Adrenal gland (tissue), 5 donors: ENCODE measurements at regions not wholly inside any gene's neighbourhood (a gene's known extent, or its start where the extent isn't known, plus 50 kb on each side); places are given as distances from the start of the nearest gene placed in this dataset.

Source experiments
- CTCF ChIP-seq, 6 experiments: fragments of 450-650 bp in 4 of 6; fragments of 200-600 bp in 2 of 6; sonication (generic) in 1 of 6; IDR thresholded peaks; 1 replicate in 5 of 6; 2 replicates in 1 of 6; pipeline versions ENCODE4 v1.5.1 to v1.8.0; 2016 to 2021; ENCODE audit warnings: antibody characterized with exemption in 6 of 6, mild to moderate bottlenecking in 2 of 6, moderate library complexity in 1 of 6
- POLR2A ChIP-seq, 2 donors: fragments of 450-650 bp; IDR thresholded peaks; one replicate each; pipeline ENCODE4 v1.6.1; 2017; ENCODE audit warnings: antibody characterized with exemption in 2 of 2, mild to moderate bottlenecking in 2 of 2, moderate library complexity in 1 of 2
- donor health status: DM: no; HTN: no; CAD: no.

DNA sequence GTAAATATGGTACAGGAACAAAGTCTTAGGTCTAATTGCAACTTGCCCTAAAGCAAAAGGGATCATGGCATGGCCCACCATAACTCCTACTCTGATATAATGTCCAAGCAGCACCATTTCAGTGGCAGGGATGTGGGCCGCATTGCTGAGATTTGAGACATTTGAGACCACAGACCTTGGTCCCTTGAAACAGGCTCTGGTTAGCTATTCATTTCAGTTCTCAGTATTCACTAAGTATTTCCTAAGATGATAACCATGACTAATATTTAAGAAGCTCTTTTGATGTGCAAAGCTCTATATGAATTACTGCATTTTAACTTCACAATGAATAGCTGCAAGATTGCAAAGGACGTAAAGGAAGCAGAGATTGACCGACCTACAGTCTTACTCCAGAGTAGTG is 471.0 kb downstream of the SHISA9 start:
- no peak for TF ChIP-seq CTCF (IDR thresholded peaks at IDR 0.05)
- TF ChIP-seq POLR2A (IDR thresholded peaks at IDR 0.05): no peak
